ENCODE measurements at regions not wholly inside any gene's neighbourhood (a gene's known extent, or its start where the extent isn't known, plus 50 kb on each side); places are given as distances from the start of the nearest gene placed in this dataset.

DNA sequence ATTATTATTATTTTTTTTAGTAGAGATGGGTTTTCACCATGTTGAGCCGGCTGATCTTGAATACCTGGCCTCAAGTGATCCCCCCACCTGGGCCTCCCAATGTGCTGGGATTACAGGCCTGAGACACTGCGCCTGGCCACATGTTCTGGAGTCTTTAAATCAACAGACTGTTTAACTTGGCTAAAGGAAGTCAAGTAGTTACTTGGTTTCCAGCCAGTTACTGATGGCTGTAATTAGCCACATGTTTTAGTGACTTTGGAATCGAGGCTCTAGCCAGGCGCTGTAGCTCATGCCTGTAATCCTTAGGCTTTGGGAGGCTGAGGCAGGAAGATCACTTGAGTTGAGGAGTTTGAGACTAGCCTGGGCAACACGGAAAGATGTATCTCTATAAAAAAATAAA is 699.2 kb upstream of the RBFOX1 start:
- no TSS peak for BruUV-seq (replicated peaks)
- Histone ChIP-seq H4K20me1 (ENCODE audit: insufficient read depth, low read length) (no peaks in the 10 kb centered on the region), H3K27ac (ENCODE audit: low read depth, low read length, poor library complexity, severe bottlenecking) (no peak overlapping the region), H3K4me2 (ENCODE audit: low read length) (no peak overlapping the region), H3K4me1 (ENCODE audit: insufficient read depth, low read length, poor library complexity, severe bottlenecking) (no peaks in the 10 kb centered on the region), H3K9me2 (ENCODE audit: insufficient read depth, low read length) (no peaks in the 10 kb centered on the region), H3K4me3 (ENCODE audit: low read depth, low read length, poor library complexity, severe bottlenecking) (no peak overlapping the region), H3K36me3 (ENCODE audit: insufficient read depth, low read length) (no peaks in the 10 kb centered on the region), H3K9me3 (ENCODE audit: low read length) (no peaks in the 10 kb centered on the region), H2AFZ (ENCODE audit: low read length) (no peak overlapping the region), H3K79me2 (ENCODE audit: insufficient read depth, low read depth, low read length) (no peaks in the 10 kb centered on the region)
- ChIA-PET CTCF (ENCODE audit: unreplicated experiment) (no interaction called here), POLR2A (no interaction called here)
- intact Hi-C loops (cut with micrococcal nuclease; ENCODE audit: unreplicated experiment) = no loop called here
- DNase-seq (ENCODE audit: low spot score) = no peak
- TF ChIP-seq CTCF (conservative IDR thresholded peaks at IDR 0.05; ENCODE audit: low read length) (no peak), EZH2phosphoT487 (IDR thresholded peaks at IDR 0.05; ENCODE audit: borderline replicate concordance, low read depth, low read length) (no peak)

DNA sequence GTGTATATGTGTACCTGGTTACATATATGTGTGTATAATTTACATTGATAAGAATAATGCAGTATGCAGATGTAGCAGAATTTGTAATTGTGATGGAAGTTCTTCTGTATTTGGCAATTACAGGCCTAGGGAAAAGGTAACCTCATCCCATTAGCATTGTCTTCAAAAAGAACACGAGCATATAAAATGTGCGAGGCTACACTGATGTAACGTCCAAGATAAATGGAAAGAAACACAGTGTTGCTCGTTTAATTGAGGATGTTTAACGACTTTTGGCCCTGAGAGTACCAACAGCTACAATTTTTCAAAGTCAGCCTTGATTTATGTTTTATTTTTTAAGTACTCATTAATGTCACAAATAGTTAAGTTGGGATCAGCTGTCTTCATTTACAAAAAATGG is 703.5 kb upstream of the RBFOX1 start:
- no TSS peak for BruUV-seq (replicated peaks)
- Histone ChIP-seq H4K20me1 (ENCODE audit: insufficient read depth, low read length) (no peaks in the 10 kb centered on the region), H3K36me3 (ENCODE audit: insufficient read depth, low read length) (no peaks in the 10 kb centered on the region), H3K9me3 (ENCODE audit: low read length) (no peaks in the 10 kb centered on the region), H3K79me2 (ENCODE audit: insufficient read depth, low read depth, low read length) (no peaks in the 10 kb centered on the region), H3K4me2 (ENCODE audit: low read length) (no peak overlapping the region), H3K27ac (ENCODE audit: low read depth, low read length, poor library complexity, severe bottlenecking) (no peak overlapping the region), H3K4me1 (ENCODE audit: insufficient read depth, low read length, poor library complexity, severe bottlenecking) (no peaks in the 10 kb centered on the region), H3K9me2 (ENCODE audit: insufficient read depth, low read length) (no peaks in the 10 kb centered on the region), H2AFZ (ENCODE audit: low read length) (no peak overlapping the region), H3K4me3 (ENCODE audit: low read depth, low read length, poor library complexity, severe bottlenecking) (no peak overlapping the region)
- DNase-seq (ENCODE audit: low spot score) = no peak
- POLR2A ChIA-PET = interaction anchor here (0.5 to 1.0 kb wide), 3 partner anchors 13 to 633 kb away, joined by 3 to 5 read pairs (median 4); no protein-coding TSS in a partner anchor
- CTCF ChIA-PET (ENCODE audit: unreplicated experiment) = no interaction called here
- intact Hi-C loops (cut with micrococcal nuclease; ENCODE audit: unreplicated experiment) = no loop called here
- no peak for TF ChIP-seq CTCF (conservative IDR thresholded peaks at IDR 0.05; ENCODE audit: low read length)
- TF ChIP-seq EZH2phosphoT487 (IDR thresholded peaks at IDR 0.05; ENCODE audit: borderline replicate concordance, low read depth, low read length) = no peak

- H3K36me3 ChIP-seq (ENCODE audit: insufficient read depth, low read length) = no peaks in the 10 kb centered on the region
- no peak overlapping the region for H3K4me2 ChIP-seq (ENCODE audit: low read length)
- no peaks in the 10 kb centered on the region for H3K9me2 ChIP-seq (ENCODE audit: insufficient read depth, low read length)
- no peaks in the 10 kb centered on the region for H4K20me1 ChIP-seq (ENCODE audit: insufficient read depth, low read length)
- H2AFZ ChIP-seq (ENCODE audit: low read length) = no peak overlapping the region
- intact Hi-C loops (cut with micrococcal nuclease; ENCODE audit: unreplicated experiment) = no loop called here
- no peaks in the 10 kb centered on the region for H3K4me1 ChIP-seq (ENCODE audit: insufficient read depth, low read length, poor library complexity, severe bottlenecking)
- TF ChIP-seq CTCF (conservative IDR thresholded peaks at IDR 0.05; ENCODE audit: low read length) (no peak), EZH2phosphoT487 (IDR thresholded peaks at IDR 0.05; ENCODE audit: borderline replicate concordance, low read depth, low read length) (no peak)
- POLR2A ChIA-PET = no interaction called here
- H3K79me2 ChIP-seq (ENCODE audit: insufficient read depth, low read depth, low read length) = no peaks in the 10 kb centered on the region
- DNase-seq (ENCODE audit: low spot score) = no peak
- CTCF ChIA-PET (ENCODE audit: unreplicated experiment) = no interaction called here
- H3K4me3 ChIP-seq (ENCODE audit: low read depth, low read length, poor library complexity, severe bottlenecking) = no peak overlapping the region
- no peak overlapping the region for H3K27ac ChIP-seq (ENCODE audit: low read depth, low read length, poor library complexity, severe bottlenecking)
- BruUV-seq (replicated peaks) = no TSS peak
- H3K9me3 ChIP-seq (ENCODE audit: low read length) = no peaks in the 10 kb centered on the region
These were observed 707.0 kb upstream of the RBFOX1 start for GRCh38 chr16:6625606-6626005.
